ENCODE measurements at regions not wholly inside any gene's neighbourhood (a gene's known extent, or its start where the extent isn't known, plus 50 kb on each side); places are given as distances from the start of the nearest gene placed in this dataset.

DNA sequence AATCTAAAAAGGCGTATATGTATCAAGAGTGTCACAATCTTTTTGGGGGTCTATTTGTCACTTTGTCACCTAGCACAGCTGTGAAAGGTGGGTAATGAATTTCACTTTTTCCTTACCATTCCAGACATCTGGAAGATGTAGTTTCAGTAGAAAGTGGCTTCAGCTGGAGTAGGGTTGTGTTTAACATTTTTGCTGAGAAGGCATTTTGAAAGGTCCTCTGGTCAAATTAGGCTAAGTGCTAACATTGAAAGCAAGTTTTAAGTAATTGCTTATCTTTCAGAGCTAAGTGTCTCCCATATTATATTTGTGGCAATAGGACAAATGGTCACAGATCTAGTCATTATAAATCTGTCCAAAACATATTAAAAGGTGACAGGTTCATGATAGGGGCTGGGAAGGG, 542.1 kb upstream of the SPHKAP start:
- TF ChIP-seq, protein P1, sequence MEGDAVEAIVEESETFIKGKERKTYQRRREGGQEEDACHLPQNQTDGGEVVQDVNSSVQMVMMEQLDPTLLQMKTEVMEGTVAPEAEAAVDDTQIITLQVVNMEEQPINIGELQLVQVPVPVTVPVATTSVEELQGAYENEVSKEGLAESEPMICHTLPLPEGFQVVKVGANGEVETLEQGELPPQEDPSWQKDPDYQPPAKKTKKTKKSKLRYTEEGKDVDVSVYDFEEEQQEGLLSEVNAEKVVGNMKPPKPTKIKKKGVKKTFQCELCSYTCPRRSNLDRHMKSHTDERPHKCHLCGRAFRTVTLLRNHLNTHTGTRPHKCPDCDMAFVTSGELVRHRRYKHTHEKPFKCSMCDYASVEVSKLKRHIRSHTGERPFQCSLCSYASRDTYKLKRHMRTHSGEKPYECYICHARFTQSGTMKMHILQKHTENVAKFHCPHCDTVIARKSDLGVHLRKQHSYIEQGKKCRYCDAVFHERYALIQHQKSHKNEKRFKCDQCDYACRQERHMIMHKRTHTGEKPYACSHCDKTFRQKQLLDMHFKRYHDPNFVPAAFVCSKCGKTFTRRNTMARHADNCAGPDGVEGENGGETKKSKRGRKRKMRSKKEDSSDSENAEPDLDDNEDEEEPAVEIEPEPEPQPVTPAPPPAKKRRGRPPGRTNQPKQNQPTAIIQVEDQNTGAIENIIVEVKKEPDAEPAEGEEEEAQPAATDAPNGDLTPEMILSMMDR (IDR thresholded peaks at IDR 0.05; ENCODE audit: low read length): no peak
- no peak for TF ChIP-seq EZH2 (IDR thresholded peaks at IDR 0.05; ENCODE audit: borderline replicate concordance, low read length)
- Histone ChIP-seq H3K27ac (ENCODE audit: low read depth, low read length, poor library complexity, severe bottlenecking) (no peak overlapping the region), H3K79me2 (ENCODE audit: insufficient read depth, low read length) (no peaks in the 10 kb centered on the region), H3K27me3 (ENCODE audit: insufficient read depth, low read length) (no peaks in the 10 kb centered on the region), H3K4me1 (ENCODE audit: insufficient read depth, low read length, severe bottlenecking) (no peaks in the 10 kb centered on the region), H3K4me3 (ENCODE audit: low read depth, low read length, poor library complexity, severe bottlenecking) (no peak overlapping the region), H3F3A (ENCODE audit: insufficient read depth, low read length) (no peaks in the 10 kb centered on the region), H3K36me3 (ENCODE audit: insufficient read depth, low read length) (no peaks in the 10 kb centered on the region), H4K20me1 (ENCODE audit: insufficient read depth, low read length) (no peaks in the 10 kb centered on the region), H3K9me3 (ENCODE audit: low read length) (no peaks in the 10 kb centered on the region), H3K9ac (ENCODE audit: low read length) (no peak overlapping the region), H3K4me2 (ENCODE audit: low read length) (no peak overlapping the region), H2AFZ (ENCODE audit: low read length) (no peak overlapping the region), H3K9me2 (ENCODE audit: low read depth, low read length) (no peaks in the 10 kb centered on the region)

- H3K27ac ChIP-seq (ENCODE audit: low read depth, low read length, poor library complexity, severe bottlenecking): no peak overlapping the region
Measured at GRCh38 chr2:228722311-228722710, 540.8 kb upstream of the SPHKAP start.

GRCh38 chr2:228720895-228721294, 539.4 kb upstream of the SPHKAP start:
- Histone ChIP-seq H4K20me1 (ENCODE audit: insufficient read depth, low read length) (no peaks in the 10 kb centered on the region), H3K79me2 (ENCODE audit: insufficient read depth, low read length) (no peaks in the 10 kb centered on the region), H3K27me3 (ENCODE audit: insufficient read depth, low read length) (no peaks in the 10 kb centered on the region), H3F3A (ENCODE audit: insufficient read depth, low read length) (no peaks in the 10 kb centered on the region), H3K27ac (ENCODE audit: low read depth, low read length, poor library complexity, severe bottlenecking) (no peak overlapping the region), H3K4me2 (ENCODE audit: low read length) (no peak overlapping the region), H3K9me3 (ENCODE audit: low read length) (no peaks in the 10 kb centered on the region), H3K4me1 (ENCODE audit: insufficient read depth, low read length, severe bottlenecking) (no peaks in the 10 kb centered on the region), H3K4me3 (ENCODE audit: low read depth, low read length, poor library complexity, severe bottlenecking) (no peak overlapping the region), H2AFZ (ENCODE audit: low read length) (no peak overlapping the region), H3K9ac (ENCODE audit: low read length) (no peak overlapping the region), H3K9me2 (ENCODE audit: low read depth, low read length) (no peaks in the 10 kb centered on the region), H3K36me3 (ENCODE audit: insufficient read depth, low read length) (no peaks in the 10 kb centered on the region)
- no peak for TF ChIP-seq EZH2 (IDR thresholded peaks at IDR 0.05; ENCODE audit: borderline replicate concordance, low read length)
- TF ChIP-seq, protein P1 (IDR thresholded peaks at IDR 0.05; ENCODE audit: low read length): no peak

More at GRCh38 chr2:228722311-228722710, 540.8 kb upstream of the SPHKAP start:
- no peaks in the 10 kb centered on the region for H3K4me1 ChIP-seq (ENCODE audit: insufficient read depth, low read length, severe bottlenecking)
- H3F3A ChIP-seq (ENCODE audit: insufficient read depth, low read length): no peaks in the 10 kb centered on the region
- H3K9me3 ChIP-seq (ENCODE audit: low read length): no peaks in the 10 kb centered on the region
- no peak overlapping the region for H2AFZ ChIP-seq (ENCODE audit: low read length)
- no peaks in the 10 kb centered on the region for H3K79me2 ChIP-seq (ENCODE audit: insufficient read depth, low read length)
- no peak overlapping the region for H3K4me2 ChIP-seq (ENCODE audit: low read length)
- no peaks in the 10 kb centered on the region for H3K9me2 ChIP-seq (ENCODE audit: low read depth, low read length)
- H3K4me3 ChIP-seq (ENCODE audit: low read depth, low read length, poor library complexity, severe bottlenecking): no peak overlapping the region
- H3K36me3 ChIP-seq (ENCODE audit: insufficient read depth, low read length): no peaks in the 10 kb centered on the region
- no peaks in the 10 kb centered on the region for H4K20me1 ChIP-seq (ENCODE audit: insufficient read depth, low read length)
- H3K27me3 ChIP-seq (ENCODE audit: insufficient read depth, low read length): no peaks in the 10 kb centered on the region
- no peak for TF ChIP-seq EZH2 (IDR thresholded peaks at IDR 0.05; ENCODE audit: borderline replicate concordance, low read length)
- TF ChIP-seq, protein P1 (IDR thresholded peaks at IDR 0.05; ENCODE audit: low read length): no peak
- no peak overlapping the region for H3K9ac ChIP-seq (ENCODE audit: low read length)
